K562 (cell line): ENCODE measurements at regions not wholly inside any gene's neighbourhood (a gene's known extent, or its start where the extent isn't known, plus 50 kb on each side); places are given as distances from the start of the nearest gene placed in this dataset.

Experiments used
- GTF2F1 ChIP-seq: IDR thresholded peaks from 2 replicates; pipeline ENCODE4 v1.6.1; 2011; ENCODE audit warnings: low read depth, low read length, improper control_type of control experiment
- HDAC2 ChIP-seq: fragments of 450-650 bp; IDR thresholded peaks from 2 replicates; pipeline ENCODE4 v1.6.1; 2016; ENCODE audit warnings: mild to moderate bottlenecking
- MTA3 ChIP-seq: fragments of 450-650 bp; formaldehyde crosslinking; IDR thresholded peaks from 2 replicates; pipeline ENCODE4 v1.6.1; 2017; ENCODE audit warnings: mild to moderate bottlenecking, borderline replicate concordance
- NONO ChIP-seq, 2 experiments: fragments of 200-400 bp in 1 of 2; fragments of 450-650 bp in 1 of 2; formaldehyde crosslinking in 1 of 2; IDR thresholded peaks; 2 replicates each; pipeline ENCODE4 v1.6.1; 2017; ENCODE audit warnings: low read depth in 2 of 2, mild to moderate bottlenecking in 2 of 2, moderate library complexity in 2 of 2, low read length in 1 of 2
- NR2C2 ChIP-seq, 2 experiments: fragments of 200-800 bp in 1 of 2; sonication (Bioruptor generic) in 1 of 2; sonication (generic) in 1 of 2; formaldehyde crosslinking in 1 of 2; IDR thresholded peaks; 2 replicates each; pipeline versions ENCODE4 v1.6.1 to v1.8.0; 2016 to 2022; ENCODE audit warnings: mild to moderate bottlenecking in 1 of 2, missing compliant biosample characterization in 1 of 2, missing genetic modification characterization in 1 of 2, missing genetic modification reagents in 1 of 2
- POLR2AphosphoS5 ChIP-seq: IDR thresholded peaks from 2 replicates; pipeline ENCODE4 v1.6.1; 2011; ENCODE audit warnings: mild to moderate bottlenecking, low read depth, low read length, moderate library complexity; ENCODE audit not compliant: control insufficient read depth, insufficient read depth
- SMC3 ChIP-seq: conservative IDR thresholded peaks from 2 replicates; pipeline ENCODE4 v1.6.1; 2011; ENCODE audit warnings: low read depth, low read length, improper control_type of control experiment; ENCODE audit not compliant: insufficient read depth
- ZNF274 ChIP-seq: IDR thresholded peaks from 2 replicates; pipeline ENCODE4 v1.6.1; 2011; ENCODE audit warnings: low read depth, mild to moderate bottlenecking, low read length, moderate library complexity, borderline replicate concordance
- TF ChIP-seq, protein P1 (sequence below): fragments of 200-400 bp; formaldehyde crosslinking; IDR thresholded peaks from 2 replicates; pipeline ENCODE4 v1.6.1; 2017; ENCODE audit warnings: mild to moderate bottlenecking, low read depth, low read length, moderate library complexity
- TF ChIP-seq, protein P2 (sequence below), 3 experiments: IDR thresholded peaks in 2 of 3; conservative IDR thresholded peaks in 1 of 3; 2 replicates each; pipeline ENCODE4 v1.5.1; 2011 to 2012; ENCODE audit warnings: low read length in 3 of 3, mild to moderate bottlenecking in 3 of 3, control low read depth in 2 of 3, improper control_type of control experiment in 1 of 3, inconsistent platforms in 1 of 3, low read depth in 1 of 3, mixed read lengths in 1 of 3, moderate library complexity in 1 of 3; ENCODE audit not compliant: insufficient read depth in 2 of 3
- TF ChIP-seq, protein P3 (sequence below): fragments of 200-800 bp; sonication (Bioruptor generic); IDR thresholded peaks from 2 replicates; pipeline ENCODE4 v1.6.1; 2017; ENCODE audit warnings: missing genetic modification characterization, missing compliant biosample characterization
- TF ChIP-seq, protein P4 (sequence below): sonication (generic); formaldehyde crosslinking; IDR thresholded peaks from 2 replicates; pipeline ENCODE4 v1.8.0; 2022; ENCODE audit warnings: mild to moderate bottlenecking, missing genetic modification reagents, borderline replicate concordance
- TF ChIP-seq, protein P5 (sequence below): IDR thresholded peaks from 2 replicates; pipeline ENCODE4 v1.6.1; 2011; ENCODE audit not compliant: insufficient read length; ENCODE audit errors: extremely low read depth

DNA sequence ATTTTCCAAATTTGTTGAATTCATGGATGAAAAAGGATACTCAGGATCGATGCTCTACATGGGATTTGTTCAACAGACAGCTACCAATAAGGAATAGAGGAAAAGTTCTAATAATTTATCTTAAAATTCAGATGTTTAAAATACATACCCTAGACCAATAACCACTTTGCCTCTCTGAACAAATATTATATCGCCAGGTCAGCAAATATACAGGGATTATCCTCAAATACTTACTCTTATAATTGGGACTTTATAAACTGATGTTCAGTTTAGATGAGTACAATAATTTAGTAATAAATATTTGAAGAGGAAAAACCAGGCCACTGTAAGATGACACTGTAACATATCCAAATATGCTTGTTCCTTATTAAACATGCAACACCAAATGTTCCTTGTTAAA lies 268.7 kb downstream of the DOK5 start:
- TF ChIP-seq NONO (IDR thresholded peaks at IDR 0.05; ENCODE audit: low read depth in 2 of 2, low read length in 1 of 2) (no peak), POLR2AphosphoS5 (no peak), HDAC2 (no peak), SMC3 (no peak), MTA3 (no peak), NR2C2 (CRISPR knock-in tag; IDR thresholded peaks at IDR 0.05) (no peak), NR2C2 (tag; IDR thresholded peaks at IDR 0.05) (no peak), ZNF274 (no peak), GTF2F1 (no peak)
- TF ChIP-seq, protein P1, sequence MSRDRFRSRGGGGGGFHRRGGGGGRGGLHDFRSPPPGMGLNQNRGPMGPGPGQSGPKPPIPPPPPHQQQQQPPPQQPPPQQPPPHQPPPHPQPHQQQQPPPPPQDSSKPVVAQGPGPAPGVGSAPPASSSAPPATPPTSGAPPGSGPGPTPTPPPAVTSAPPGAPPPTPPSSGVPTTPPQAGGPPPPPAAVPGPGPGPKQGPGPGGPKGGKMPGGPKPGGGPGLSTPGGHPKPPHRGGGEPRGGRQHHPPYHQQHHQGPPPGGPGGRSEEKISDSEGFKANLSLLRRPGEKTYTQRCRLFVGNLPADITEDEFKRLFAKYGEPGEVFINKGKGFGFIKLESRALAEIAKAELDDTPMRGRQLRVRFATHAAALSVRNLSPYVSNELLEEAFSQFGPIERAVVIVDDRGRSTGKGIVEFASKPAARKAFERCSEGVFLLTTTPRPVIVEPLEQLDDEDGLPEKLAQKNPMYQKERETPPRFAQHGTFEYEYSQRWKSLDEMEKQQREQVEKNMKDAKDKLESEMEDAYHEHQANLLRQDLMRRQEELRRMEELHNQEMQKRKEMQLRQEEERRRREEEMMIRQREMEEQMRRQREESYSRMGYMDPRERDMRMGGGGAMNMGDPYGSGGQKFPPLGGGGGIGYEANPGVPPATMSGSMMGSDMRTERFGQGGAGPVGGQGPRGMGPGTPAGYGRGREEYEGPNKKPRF, result no peak
- TF ChIP-seq, protein P2, sequence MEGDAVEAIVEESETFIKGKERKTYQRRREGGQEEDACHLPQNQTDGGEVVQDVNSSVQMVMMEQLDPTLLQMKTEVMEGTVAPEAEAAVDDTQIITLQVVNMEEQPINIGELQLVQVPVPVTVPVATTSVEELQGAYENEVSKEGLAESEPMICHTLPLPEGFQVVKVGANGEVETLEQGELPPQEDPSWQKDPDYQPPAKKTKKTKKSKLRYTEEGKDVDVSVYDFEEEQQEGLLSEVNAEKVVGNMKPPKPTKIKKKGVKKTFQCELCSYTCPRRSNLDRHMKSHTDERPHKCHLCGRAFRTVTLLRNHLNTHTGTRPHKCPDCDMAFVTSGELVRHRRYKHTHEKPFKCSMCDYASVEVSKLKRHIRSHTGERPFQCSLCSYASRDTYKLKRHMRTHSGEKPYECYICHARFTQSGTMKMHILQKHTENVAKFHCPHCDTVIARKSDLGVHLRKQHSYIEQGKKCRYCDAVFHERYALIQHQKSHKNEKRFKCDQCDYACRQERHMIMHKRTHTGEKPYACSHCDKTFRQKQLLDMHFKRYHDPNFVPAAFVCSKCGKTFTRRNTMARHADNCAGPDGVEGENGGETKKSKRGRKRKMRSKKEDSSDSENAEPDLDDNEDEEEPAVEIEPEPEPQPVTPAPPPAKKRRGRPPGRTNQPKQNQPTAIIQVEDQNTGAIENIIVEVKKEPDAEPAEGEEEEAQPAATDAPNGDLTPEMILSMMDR (IDR thresholded peaks at IDR 0.05 in 2 of 3, conservative IDR thresholded peaks at IDR 0.05 in 1 of 3; ENCODE audit: insufficient read depth in 2 of 3, low read depth in 1 of 3, low read length in 3 of 3), result no peak
- TF ChIP-seq, protein P3, sequence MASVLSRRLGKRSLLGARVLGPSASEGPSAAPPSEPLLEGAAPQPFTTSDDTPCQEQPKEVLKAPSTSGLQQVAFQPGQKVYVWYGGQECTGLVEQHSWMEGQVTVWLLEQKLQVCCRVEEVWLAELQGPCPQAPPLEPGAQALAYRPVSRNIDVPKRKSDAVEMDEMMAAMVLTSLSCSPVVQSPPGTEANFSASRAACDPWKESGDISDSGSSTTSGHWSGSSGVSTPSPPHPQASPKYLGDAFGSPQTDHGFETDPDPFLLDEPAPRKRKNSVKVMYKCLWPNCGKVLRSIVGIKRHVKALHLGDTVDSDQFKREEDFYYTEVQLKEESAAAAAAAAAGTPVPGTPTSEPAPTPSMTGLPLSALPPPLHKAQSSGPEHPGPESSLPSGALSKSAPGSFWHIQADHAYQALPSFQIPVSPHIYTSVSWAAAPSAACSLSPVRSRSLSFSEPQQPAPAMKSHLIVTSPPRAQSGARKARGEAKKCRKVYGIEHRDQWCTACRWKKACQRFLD (CRISPR knock-in tag), result no peak
- TF ChIP-seq, protein P4, sequence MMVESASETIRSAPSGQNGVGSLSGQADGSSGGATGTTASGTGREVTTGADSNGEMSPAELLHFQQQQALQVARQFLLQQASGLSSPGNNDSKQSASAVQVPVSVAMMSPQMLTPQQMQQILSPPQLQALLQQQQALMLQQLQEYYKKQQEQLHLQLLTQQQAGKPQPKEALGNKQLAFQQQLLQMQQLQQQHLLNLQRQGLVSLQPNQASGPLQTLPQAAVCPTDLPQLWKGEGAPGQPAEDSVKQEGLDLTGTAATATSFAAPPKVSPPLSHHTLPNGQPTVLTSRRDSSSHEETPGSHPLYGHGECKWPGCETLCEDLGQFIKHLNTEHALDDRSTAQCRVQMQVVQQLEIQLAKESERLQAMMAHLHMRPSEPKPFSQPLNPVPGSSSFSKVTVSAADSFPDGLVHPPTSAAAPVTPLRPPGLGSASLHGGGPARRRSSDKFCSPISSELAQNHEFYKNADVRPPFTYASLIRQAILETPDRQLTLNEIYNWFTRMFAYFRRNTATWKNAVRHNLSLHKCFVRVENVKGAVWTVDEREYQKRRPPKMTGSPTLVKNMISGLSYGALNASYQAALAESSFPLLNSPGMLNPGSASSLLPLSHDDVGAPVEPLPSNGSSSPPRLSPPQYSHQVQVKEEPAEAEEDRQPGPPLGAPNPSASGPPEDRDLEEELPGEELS, result no peak
- TF ChIP-seq, protein P5, sequence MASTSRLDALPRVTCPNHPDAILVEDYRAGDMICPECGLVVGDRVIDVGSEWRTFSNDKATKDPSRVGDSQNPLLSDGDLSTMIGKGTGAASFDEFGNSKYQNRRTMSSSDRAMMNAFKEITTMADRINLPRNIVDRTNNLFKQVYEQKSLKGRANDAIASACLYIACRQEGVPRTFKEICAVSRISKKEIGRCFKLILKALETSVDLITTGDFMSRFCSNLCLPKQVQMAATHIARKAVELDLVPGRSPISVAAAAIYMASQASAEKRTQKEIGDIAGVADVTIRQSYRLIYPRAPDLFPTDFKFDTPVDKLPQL, result no peak
